Esophagus muscularis mucosa (tissue), 4 donors: ENCODE measurements at regions not wholly inside any gene's neighbourhood (a gene's known extent, or its start where the extent isn't known, plus 50 kb on each side); places are given as distances from the start of the nearest gene placed in this dataset.

ENCODE experiments used
- DNase-seq: peaks from one replicate; pipeline ENCODE4 v3.0.0-alpha.2; 2017; ENCODE audit errors: extremely low spot score
- H3K27ac ChIP-seq, 4 donors: fragments of 200-600 bp; sonication (generic); replicated peaks in 1 of 4; 1 replicate in 3 of 4; 2 replicates in 1 of 4; pipeline ENCODE4 v1.5.1; 2016 to 2019; ENCODE audit warnings: mild to moderate bottlenecking in 1 of 4
- H3K27me3 ChIP-seq, 4 donors: fragments of 200-600 bp; sonication (generic); one replicate each; pipeline versions ENCODE4 v1.5.1 to v1.6.0; 2016 to 2019
- H3K36me3 ChIP-seq, 4 donors: fragments of 200-600 bp; sonication (generic); one replicate each; pipeline ENCODE4 v1.5.1; 2016 to 2019
- H3K4me1 ChIP-seq, 4 donors: fragments of 200-600 bp; sonication (generic); one replicate each; pipeline ENCODE4 v1.5.1; 2016 to 2019
- H3K4me3 ChIP-seq, 4 donors: fragments of 200-600 bp; sonication (generic); 1 replicate in 2 of 4; 2 replicates in 2 of 4; pipeline ENCODE4 v1.5.1; 2016 to 2019; ENCODE audit warnings: mild to moderate bottlenecking in 4 of 4, moderate library complexity in 1 of 4
- H3K9me3 ChIP-seq, 4 donors: fragments of 200-600 bp; sonication (generic); 1 replicate in 3 of 4; 2 replicates in 1 of 4; pipeline ENCODE4 v1.5.1; 2016 to 2019
- CTCF ChIP-seq, 3 experiments: fragments of 200-600 bp in 2 of 3; fragments of 450-650 bp in 1 of 3; sonication (generic) in 2 of 3; IDR thresholded peaks; one replicate each; pipeline ENCODE4 v1.5.1; 2017 to 2019; ENCODE audit warnings: antibody characterized with exemption in 3 of 3, mild to moderate bottlenecking in 2 of 3, moderate library complexity in 1 of 3
- EP300 ChIP-seq: sonication (generic); formaldehyde crosslinking; IDR thresholded peaks from one replicate; pipeline ENCODE4 v1.6.1; 2017; ENCODE audit warnings: antibody characterized with exemption
- POLR2A ChIP-seq: fragments of 450-650 bp; IDR thresholded peaks from one replicate; pipeline ENCODE4 v1.6.1; 2017; ENCODE audit warnings: antibody characterized with exemption, moderate library complexity, mild to moderate bottlenecking, low read depth
- POLR2AphosphoS5 ChIP-seq, 2 donors: sonication (generic); formaldehyde crosslinking; IDR thresholded peaks; one replicate each; pipeline ENCODE4 v1.6.1; 2017; ENCODE audit warnings: antibody characterized with exemption in 2 of 2
- WGBS: methylation state at CpG from one replicate; pipeline ENCODE4 v1.1.5; 2018; 5-methylcytosine and 5-hydroxymethylcytosine counted together
- intact Hi-C: fragments of 100-400 bp; cut with DNase I; formaldehyde crosslinking; loops from one replicate; pipeline ENCODE4 v1.15.1; 2023

DNA sequence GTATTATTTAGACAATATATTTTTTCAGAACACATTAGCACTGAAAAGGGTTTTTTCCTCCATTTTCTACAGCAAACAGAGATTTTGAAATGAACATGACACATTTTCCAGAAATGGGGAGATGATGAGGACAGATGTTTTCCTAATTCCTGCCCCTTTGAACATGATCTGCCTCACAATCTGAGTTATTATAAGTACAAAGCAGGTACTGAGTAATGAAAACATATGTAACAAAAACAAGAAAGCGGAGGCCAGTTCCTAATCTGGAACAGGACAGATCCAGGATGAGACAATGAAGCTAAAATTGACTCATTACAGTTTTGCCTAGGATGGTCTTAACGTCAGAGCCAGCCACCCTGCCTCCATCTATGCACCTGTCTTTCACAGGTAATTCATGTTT, 642.8 kb upstream of the NR2F2 start:
- Histone ChIP-seq H3K27ac (no peak overlapping the region), H3K9me3 (peaks cover 0 to 4% (median 2%) of the 10 kb centered on the region in 4 donors), H3K36me3 (no peaks in the 10 kb centered on the region), H3K27me3 (no peaks in the 10 kb centered on the region), H3K4me3 (no peak overlapping the region), H3K4me1 (no peaks in the 10 kb centered on the region)
- no peak for DNase-seq
- WGBS = 87% methylated on average over 2 of the region's 2 CpGs
- TF ChIP-seq POLR2A = no peak
- TF ChIP-seq CTCF (IDR thresholded peaks at IDR 0.05) = no peak
- no peak for TF ChIP-seq POLR2AphosphoS5 (IDR thresholded peaks at IDR 0.05)
- TF ChIP-seq EP300 = no peak
- intact Hi-C loops = no loop called here

- no peaks in the 10 kb centered on the region for H3K27me3 ChIP-seq
- no peaks in the 10 kb centered on the region for H3K36me3 ChIP-seq
- 89% methylated on average over 7 of the region's 7 CpGs for WGBS
These were observed 639.7 kb upstream of the NR2F2 start for GRCh38 chr15:95690631-95691340.

GRCh38 chr15:95693917-95694316, 636.6 kb upstream of the NR2F2 start:
- no peaks in the 10 kb centered on the region for H3K36me3 ChIP-seq
- no peak for DNase-seq
- intact Hi-C loops = no loop called here
- TF ChIP-seq CTCF (IDR thresholded peaks at IDR 0.05) = no peak
- peaks cover 0 to 34% (median 21%) of the 10 kb centered on the region in 4 donors for H3K9me3 ChIP-seq
- no peak overlapping the region for H3K27ac ChIP-seq
- no peak overlapping the region for H3K4me3 ChIP-seq
- no peaks in the 10 kb centered on the region for H3K4me1 ChIP-seq
- H3K27me3 ChIP-seq = no peaks in the 10 kb centered on the region
- 50% methylated on average over 1 of the region's 1 CpG for WGBS

More at GRCh38 chr15:95690631-95691340, 639.7 kb upstream of the NR2F2 start:
- Histone ChIP-seq H3K4me1 (no peaks in the 10 kb centered on the region), H3K4me3 (no peak overlapping the region), H3K9me3 (peaks cover 0 to 34% (median 21%) of the 10 kb centered on the region in 4 donors), H3K27ac (no peak overlapping the region)
- TF ChIP-seq POLR2AphosphoS5 (IDR thresholded peaks at IDR 0.05) = no peak
- no peak for TF ChIP-seq CTCF (IDR thresholded peaks at IDR 0.05)
- TF ChIP-seq EP300 = no peak
- no peak for TF ChIP-seq POLR2A
- intact Hi-C loops = no loop called here
- DNase-seq = no peak

DNA sequence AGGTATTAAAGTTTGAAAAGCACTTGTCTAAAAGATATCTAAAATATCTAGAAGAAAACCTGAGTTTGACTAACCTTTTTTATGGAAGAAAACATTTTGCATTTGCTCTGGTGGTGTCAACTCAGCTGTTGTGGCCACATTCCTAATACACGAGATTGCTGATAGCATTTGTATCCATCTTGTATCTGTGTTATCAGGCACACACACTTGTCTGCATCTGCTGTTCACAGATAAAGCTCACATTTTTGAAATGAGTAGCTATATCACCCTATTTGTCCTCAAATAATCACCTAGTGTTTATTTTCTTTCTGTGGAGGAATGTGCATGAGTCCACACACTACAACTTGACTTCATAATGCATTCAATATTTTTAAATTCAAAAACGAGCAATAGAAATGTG, 632.3 kb upstream of the NR2F2 start:
- Histone ChIP-seq H3K36me3 (no peaks in the 10 kb centered on the region), H3K27ac (no peak overlapping the region), H3K9me3 (peaks cover 0 to 60% (median 48%) of the 10 kb centered on the region in 4 donors), H3K4me3 (no peak overlapping the region), H3K27me3 (no peaks in the 10 kb centered on the region), H3K4me1 (no peaks in the 10 kb centered on the region)
- DNase-seq = no peak
- TF ChIP-seq CTCF (IDR thresholded peaks at IDR 0.05) = no peak
- TF ChIP-seq POLR2A = no peak
- TF ChIP-seq POLR2AphosphoS5 (IDR thresholded peaks at IDR 0.05) = no peak
- TF ChIP-seq EP300 = no peak
- WGBS = 61% methylated on average over 2 of the region's 2 CpGs
- intact Hi-C loops = no loop called here

DNA sequence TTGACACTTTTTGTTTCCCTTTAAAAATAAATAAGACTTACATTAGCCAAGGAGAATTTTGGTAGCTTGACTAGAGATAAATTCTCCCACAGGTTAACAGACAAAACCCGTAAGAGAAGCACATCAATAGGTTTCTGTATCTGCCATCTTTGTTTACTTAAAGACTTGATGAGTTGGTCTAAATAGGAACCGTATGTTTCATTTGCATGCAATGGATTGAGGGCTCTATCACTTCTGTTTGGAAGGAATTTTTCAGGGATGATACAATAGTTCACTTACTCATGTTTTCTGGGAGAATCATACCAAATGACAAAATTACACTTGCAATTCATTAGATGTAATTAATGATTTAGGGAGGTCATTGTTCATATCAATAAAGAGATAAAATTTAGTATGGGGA, 631.5 kb upstream of the NR2F2 start:
- Histone ChIP-seq H3K27me3 (no peaks in the 10 kb centered on the region), H3K4me3 (no peak overlapping the region), H3K9me3 (peaks cover 0 to 56% (median 41%) of the 10 kb centered on the region in 4 donors), H3K27ac (no peak overlapping the region), H3K36me3 (no peaks in the 10 kb centered on the region), H3K4me1 (no peaks in the 10 kb centered on the region)
- TF ChIP-seq CTCF (IDR thresholded peaks at IDR 0.05) (no peak), POLR2A (no peak), EP300 (no peak), POLR2AphosphoS5 (IDR thresholded peaks at IDR 0.05) (no peak)
- 67% methylated on average over 2 of the region's 2 CpGs for WGBS
- no peak for DNase-seq
- intact Hi-C loops = no loop called here
